ENCODE measurements at regions not wholly inside any gene's neighbourhood (a gene's known extent, or its start where the extent isn't known, plus 50 kb on each side); places are given as distances from the start of the nearest gene placed in this dataset.

GRCh38 chr3:94626573-94626972 is 563.7 kb downstream of the NSUN3 start:
- no peak for ATAC-seq
- RAD21 ChIA-PET (ENCODE audit: low non-redundant PET in 1 of 2, low total read pairs in 2 of 2, uncharacterized antibody in 2 of 2, unreplicated experiment in 2 of 2): no interaction called here

DNA sequence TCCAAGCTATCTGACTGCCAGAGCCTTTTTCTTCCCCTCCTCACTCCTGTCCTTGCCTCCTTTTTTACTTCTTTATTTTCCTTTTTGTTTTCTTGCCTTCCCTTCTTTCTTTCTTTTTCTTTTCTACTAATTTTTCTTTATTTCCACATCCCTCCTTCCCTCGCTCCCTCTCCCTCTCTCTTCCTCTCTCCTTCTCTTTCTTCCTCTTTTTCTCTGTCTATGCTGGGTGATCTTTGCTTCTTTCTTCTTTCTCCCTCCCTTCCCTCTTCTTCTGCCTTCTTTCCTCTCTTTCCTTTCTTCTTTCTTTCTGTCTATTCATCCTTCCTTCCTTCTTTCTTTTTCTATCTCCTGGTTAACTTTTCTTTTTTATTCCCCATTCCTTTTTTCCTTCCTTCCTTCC is 564.8 kb downstream of the NSUN3 start:
- Histone ChIP-seq H3K4me1 (ENCODE audit: control insufficient read depth in 1 of 2, insufficient read depth in 2 of 2, low read length in 2 of 2) (no peaks in the 10 kb centered on the region), H3K4me2 (ENCODE audit: low read length) (no peak overlapping the region), H3K4me3 (replicated peaks in 1 of 2; ENCODE audit: low read depth in 1 of 2, low read length in 2 of 2) (no peak overlapping the region), H3K9me2 (ENCODE audit: insufficient read depth) (no peaks in the 10 kb centered on the region), H3K9ac (ENCODE audit: low read length) (no peak overlapping the region), H3K79me2 (ENCODE audit: insufficient read depth, low read length) (no peaks in the 10 kb centered on the region), H3K27me3 (ENCODE audit: insufficient read depth, low read length) (no peaks in the 10 kb centered on the region), H4K20me1 (ENCODE audit: insufficient read depth) (no peaks in the 10 kb centered on the region), H2AFZ (ENCODE audit: low read depth, low read length, poor library complexity, severe bottlenecking) (no peak overlapping the region), H3K27ac (ENCODE audit: low read depth, low read length) (no peak overlapping the region), H3K9me3 (ENCODE audit: control insufficient read depth in 1 of 2, insufficient read depth in 1 of 2, low read depth in 1 of 2, low read length in 2 of 2) (peaks cover 4 to 12% of the 10 kb centered on the region in 2 experiments; a peak in 2 of 4 replicates), H3K36me3 (ENCODE audit: control insufficient read depth in 1 of 2, insufficient read depth in 2 of 2, low read length in 2 of 2) (no peaks in the 10 kb centered on the region)
- ATAC-seq (no peak), DNase-seq (ENCODE audit: low read depth, low spot score) (no peak)
- ChIA-PET POLR2A (no interaction called here), CTCF (no interaction called here), RAD21 (ENCODE audit: low non-redundant PET in 1 of 2, low total read pairs in 2 of 2, uncharacterized antibody in 2 of 2, unreplicated experiment in 2 of 2) (no interaction called here)
- no peak for TF ChIP-seq FOSL1 (IDR thresholded peaks at IDR 0.05; ENCODE audit: low read depth)
- TF ChIP-seq POLR2AphosphoS5 (IDR thresholded peaks at IDR 0.05; ENCODE audit: low read depth, low read length): no peak
- no peak for TF ChIP-seq CBX3 (IDR thresholded peaks at IDR 0.05; ENCODE audit: low read depth)
- BruUV-seq (replicated peaks): no TSS peak
- intact Hi-C loops (cut with micrococcal nuclease): no loop called here

More at GRCh38 chr3:94626573-94626972, 563.7 kb downstream of the NSUN3 start:
- H3K4me3 ChIP-seq (replicated peaks in 1 of 2; ENCODE audit: low read depth in 1 of 2, low read length in 2 of 2): no peak overlapping the region
- DNase-seq (ENCODE audit: low read depth, low spot score): no peak
- H3K36me3 ChIP-seq (ENCODE audit: control insufficient read depth in 1 of 2, insufficient read depth in 2 of 2, low read length in 2 of 2): no peaks in the 10 kb centered on the region
- ChIA-PET POLR2A (no interaction called here), CTCF (no interaction called here)
- no peaks in the 10 kb centered on the region for H3K79me2 ChIP-seq (ENCODE audit: insufficient read depth, low read length)
- H3K9me3 ChIP-seq (ENCODE audit: control insufficient read depth in 1 of 2, insufficient read depth in 1 of 2, low read depth in 1 of 2, low read length in 2 of 2): peaks cover 4 to 14% of the 10 kb centered on the region in 2 experiments; a peak in 2 of 4 replicates
- H4K20me1 ChIP-seq (ENCODE audit: insufficient read depth): no peaks in the 10 kb centered on the region
- no peak for TF ChIP-seq SIN3A (IDR thresholded peaks at IDR 0.05; ENCODE audit: low read depth)
- TF ChIP-seq EZH2 (IDR thresholded peaks at IDR 0.05): no peak
- TF ChIP-seq, protein P1, sequence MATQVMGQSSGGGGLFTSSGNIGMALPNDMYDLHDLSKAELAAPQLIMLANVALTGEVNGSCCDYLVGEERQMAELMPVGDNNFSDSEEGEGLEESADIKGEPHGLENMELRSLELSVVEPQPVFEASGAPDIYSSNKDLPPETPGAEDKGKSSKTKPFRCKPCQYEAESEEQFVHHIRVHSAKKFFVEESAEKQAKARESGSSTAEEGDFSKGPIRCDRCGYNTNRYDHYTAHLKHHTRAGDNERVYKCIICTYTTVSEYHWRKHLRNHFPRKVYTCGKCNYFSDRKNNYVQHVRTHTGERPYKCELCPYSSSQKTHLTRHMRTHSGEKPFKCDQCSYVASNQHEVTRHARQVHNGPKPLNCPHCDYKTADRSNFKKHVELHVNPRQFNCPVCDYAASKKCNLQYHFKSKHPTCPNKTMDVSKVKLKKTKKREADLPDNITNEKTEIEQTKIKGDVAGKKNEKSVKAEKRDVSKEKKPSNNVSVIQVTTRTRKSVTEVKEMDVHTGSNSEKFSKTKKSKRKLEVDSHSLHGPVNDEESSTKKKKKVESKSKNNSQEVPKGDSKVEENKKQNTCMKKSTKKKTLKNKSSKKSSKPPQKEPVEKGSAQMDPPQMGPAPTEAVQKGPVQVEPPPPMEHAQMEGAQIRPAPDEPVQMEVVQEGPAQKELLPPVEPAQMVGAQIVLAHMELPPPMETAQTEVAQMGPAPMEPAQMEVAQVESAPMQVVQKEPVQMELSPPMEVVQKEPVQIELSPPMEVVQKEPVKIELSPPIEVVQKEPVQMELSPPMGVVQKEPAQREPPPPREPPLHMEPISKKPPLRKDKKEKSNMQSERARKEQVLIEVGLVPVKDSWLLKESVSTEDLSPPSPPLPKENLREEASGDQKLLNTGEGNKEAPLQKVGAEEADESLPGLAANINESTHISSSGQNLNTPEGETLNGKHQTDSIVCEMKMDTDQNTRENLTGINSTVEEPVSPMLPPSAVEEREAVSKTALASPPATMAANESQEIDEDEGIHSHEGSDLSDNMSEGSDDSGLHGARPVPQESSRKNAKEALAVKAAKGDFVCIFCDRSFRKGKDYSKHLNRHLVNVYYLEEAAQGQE (IDR thresholded peaks at IDR 0.05; ENCODE audit: low read depth): no peak
- TF ChIP-seq EGR1 (IDR thresholded peaks at IDR 0.05; ENCODE audit: low read depth): no peak
- no peak for TF ChIP-seq POLR2A (IDR thresholded peaks at IDR 0.05; ENCODE audit: borderline replicate concordance, extremely low read depth, insufficient read depth, insufficient read length)
- no peak overlapping the region for H3K9ac ChIP-seq (ENCODE audit: low read length)
- no peak overlapping the region for H2AFZ ChIP-seq (ENCODE audit: low read depth, low read length, poor library complexity, severe bottlenecking)
- intact Hi-C loops (cut with micrococcal nuclease): no loop called here
- no peak overlapping the region for H3K4me2 ChIP-seq (ENCODE audit: low read length)
- no peaks in the 10 kb centered on the region for H3K9me2 ChIP-seq (ENCODE audit: insufficient read depth)
- no peak overlapping the region for H3K27ac ChIP-seq (ENCODE audit: low read depth, low read length)
- no peaks in the 10 kb centered on the region for H3K27me3 ChIP-seq (ENCODE audit: insufficient read depth, low read length)
- no peaks in the 10 kb centered on the region for H3K4me1 ChIP-seq (ENCODE audit: control insufficient read depth in 1 of 2, insufficient read depth in 2 of 2, low read length in 2 of 2)
- BruUV-seq (replicated peaks): no TSS peak
